Suppressor macrophage (primary cell): ENCODE measurements at regions not wholly inside any gene's neighbourhood (a gene's known extent, or its start where the extent isn't known, plus 50 kb on each side); places are given as distances from the start of the nearest gene placed in this dataset.

Experiments
- DNase-seq, 4 experiments: peaks; one replicate each; pipeline ENCODE4 v3.0.0-alpha.2; 2020 to 2022

DNA sequence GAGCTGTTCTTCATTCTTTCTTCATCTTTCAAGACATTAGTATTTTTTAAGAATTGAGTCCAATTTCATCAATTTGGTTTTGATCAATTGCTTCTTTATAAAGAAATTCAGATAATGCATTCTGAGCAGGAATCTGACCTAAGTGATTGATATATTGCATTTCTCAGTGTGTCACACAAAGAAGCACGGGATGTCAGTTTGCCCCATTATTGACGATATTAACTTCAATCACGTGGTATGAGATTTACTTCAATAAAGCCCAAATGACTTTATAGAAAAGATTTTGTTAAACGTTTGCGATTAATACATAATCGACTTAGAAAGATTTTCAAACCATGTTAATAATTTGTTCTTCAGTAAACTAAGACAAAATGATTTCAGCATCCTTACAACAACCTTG lies 1254.2 kb downstream of the FSCB start:
- DNase-seq, result no peak

DNA sequence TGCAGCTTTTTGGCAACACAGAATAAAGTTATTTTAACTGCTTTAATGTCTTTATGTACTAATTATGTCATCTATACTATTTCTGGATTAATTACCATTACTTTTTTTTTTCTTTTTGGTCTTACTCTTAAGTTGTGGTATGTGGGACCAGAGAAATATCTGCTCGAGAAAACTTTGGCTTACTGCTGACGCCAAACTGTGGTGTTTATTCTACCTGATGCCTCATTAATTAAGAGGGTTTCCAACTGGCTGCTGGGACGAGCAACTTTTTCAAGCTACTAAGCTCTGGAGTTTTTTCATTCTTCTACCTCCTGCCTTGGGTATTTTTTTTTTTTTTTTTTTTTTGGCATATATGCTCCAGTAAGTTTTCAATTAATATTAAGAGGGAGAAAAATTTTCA lies 1257.5 kb downstream of the FSCB start:
- DNase-seq, result no peak

GRCh38 chr14:43249116-43249515 lies 1258.0 kb downstream of the FSCB start:
- no peak for DNase-seq

DNA sequence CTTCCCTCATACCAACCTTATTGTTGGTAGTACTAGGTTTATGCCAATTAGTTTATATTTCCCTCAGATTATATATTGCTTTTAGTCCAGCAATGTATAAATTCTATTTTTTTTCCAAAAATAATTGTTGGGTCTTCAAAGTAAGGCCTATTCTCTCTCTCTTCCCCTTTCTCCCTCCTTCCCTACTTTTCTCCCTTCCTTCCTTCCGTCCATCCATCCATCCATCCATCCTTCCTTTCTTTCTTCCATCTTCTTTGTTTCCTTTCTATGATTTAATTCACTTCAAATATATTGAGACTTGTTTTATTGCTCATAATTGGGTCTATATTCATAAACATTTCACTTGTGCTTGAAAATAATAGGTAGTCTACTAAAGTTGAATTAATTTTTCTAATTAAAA lies 1259.2 kb downstream of the FSCB start:
- DNase-seq, result no peak

GRCh38 chr14:43244142-43244625 lies 1262.9 kb downstream of the FSCB start:
- DNase-seq, result no peak

GRCh38 chr14:43243168-43243567 lies 1263.9 kb downstream of the FSCB start:
- no peak for DNase-seq

GRCh38 chr14:43232261-43232660 lies 1274.8 kb downstream of the FSCB start:
- DNase-seq, result no peak

DNA sequence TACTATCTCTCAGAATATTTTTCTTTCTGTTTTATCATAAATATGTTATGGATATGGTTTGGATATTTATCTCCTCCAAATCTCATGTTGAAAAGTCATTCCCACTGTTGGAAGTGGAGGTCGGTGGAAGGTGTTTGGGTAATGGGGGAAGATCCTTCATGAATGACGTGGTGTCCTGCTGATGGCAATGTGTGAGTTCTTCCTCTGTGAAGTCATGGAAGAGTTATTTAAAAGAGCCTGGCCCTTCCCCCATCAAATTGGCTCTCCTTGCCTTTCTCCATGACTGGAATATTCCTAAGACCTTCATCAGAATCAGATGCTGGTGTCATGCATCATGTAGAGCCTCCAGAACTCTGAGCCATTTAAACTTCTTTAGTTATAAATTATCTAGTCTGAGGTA lies 1291.6 kb downstream of the FSCB start:
- DNase-seq, result no peak

- no peak for DNase-seq
Observed at GRCh38 chr14:43207189-43207588, 1299.9 kb downstream of the FSCB start.

GRCh38 chr14:43204816-43205215 lies 1302.3 kb downstream of the FSCB start:
- DNase-seq, result no peak

- DNase-seq, result no peak
Observed at GRCh38 chr14:43200519-43200918, 1306.6 kb downstream of the FSCB start.

DNA sequence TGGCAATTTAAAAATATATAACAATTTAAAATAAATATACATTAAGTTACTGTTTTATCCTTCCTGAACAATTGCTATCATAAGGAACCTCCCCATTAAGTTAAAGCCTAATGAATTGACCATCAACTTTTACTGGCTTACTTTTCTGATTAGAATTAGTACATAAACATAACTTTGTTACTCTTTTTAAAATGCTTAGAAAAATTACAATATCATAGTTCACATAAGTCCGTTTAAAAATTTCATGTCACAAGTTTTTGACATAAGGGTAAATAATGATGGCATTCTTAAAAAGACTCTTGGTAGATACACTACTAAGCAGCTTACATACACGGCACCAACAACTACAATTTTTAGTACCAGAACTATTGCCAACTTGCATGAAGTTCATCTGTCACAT lies 1308.6 kb downstream of the FSCB start:
- DNase-seq, result no peak

DNA sequence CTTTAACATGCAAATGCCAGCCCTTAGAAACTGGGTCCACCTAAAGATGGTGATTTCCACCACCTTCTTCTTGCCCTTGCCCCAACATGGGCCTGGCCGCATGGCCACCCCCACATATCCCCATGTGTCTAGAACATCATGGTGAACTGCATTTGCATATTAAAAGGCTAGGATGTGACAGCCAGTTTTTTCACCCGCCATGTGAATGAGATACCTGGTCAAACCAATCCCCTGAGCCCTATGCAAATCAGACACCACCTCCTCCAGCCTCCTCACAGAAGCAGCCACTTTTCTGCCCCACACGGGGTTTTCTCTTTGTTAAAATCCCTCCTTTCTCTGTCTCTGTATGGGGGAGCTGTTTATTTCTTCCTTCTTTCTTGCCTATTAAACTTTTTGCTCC lies 1322.5 kb downstream of the FSCB start:
- no peak for DNase-seq

- no peak for DNase-seq
Observed at GRCh38 chr14:43183916-43184315, 1323.2 kb downstream of the FSCB start.

DNA sequence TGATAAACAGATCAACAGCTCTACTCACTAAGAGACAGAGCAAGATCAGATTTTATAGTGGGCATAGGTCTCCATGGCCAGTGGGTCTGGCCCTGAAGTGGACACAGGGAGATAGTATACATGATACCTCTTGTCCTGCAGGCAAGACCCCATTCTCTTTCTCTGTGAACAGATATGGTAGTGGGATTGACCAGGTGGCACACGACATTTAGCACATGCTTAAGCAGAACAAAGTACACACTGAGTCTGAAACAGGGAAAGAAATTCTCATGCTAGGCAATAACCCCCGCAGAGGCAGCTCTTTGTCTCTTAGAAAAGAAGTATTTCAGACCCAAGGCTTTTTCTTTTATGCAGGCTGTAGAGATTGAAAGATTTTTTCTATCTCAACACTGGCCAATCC lies 1331.2 kb downstream of the FSCB start:
- DNase-seq, result no peak

DNA sequence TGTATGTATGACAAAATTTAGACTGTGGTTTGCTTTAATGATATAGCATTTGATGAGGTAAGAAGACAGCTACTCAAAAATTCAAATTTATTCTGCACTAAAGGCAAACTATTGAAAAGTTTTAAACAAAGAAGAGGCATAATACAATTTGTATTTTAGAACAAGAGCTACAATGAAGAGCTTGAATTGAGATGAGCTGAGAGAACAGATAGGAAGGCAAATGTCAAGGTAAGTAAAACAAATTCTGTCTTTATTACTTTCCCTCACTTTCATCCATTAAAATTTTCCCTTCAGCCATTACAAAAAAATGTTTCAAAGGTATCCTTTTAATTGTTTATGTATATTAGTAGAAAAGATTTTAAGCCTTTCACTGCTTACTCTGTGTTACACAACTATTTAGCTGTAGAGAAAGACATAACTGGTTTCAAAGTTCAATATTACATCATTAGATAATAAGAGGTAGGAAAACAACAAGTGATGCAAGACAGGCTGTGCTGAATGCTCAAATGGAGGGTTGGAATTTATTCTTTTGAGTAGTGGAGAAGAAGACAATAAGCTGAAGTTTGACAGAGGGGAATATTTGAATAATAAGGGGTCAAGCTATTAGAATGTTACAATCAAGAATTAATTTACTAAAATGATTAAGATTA lies 1334.1 kb downstream of the FSCB start:
- no peak for DNase-seq

- DNase-seq, result no peak
Observed at GRCh38 chr14:43169722-43170121, 1337.4 kb downstream of the FSCB start.

GRCh38 chr14:43168371-43168925 lies 1338.6 kb downstream of the FSCB start:
- no peak for DNase-seq

- no peak for DNase-seq
Observed at GRCh38 chr14:43166163-43166562, 1340.9 kb downstream of the FSCB start.

DNA sequence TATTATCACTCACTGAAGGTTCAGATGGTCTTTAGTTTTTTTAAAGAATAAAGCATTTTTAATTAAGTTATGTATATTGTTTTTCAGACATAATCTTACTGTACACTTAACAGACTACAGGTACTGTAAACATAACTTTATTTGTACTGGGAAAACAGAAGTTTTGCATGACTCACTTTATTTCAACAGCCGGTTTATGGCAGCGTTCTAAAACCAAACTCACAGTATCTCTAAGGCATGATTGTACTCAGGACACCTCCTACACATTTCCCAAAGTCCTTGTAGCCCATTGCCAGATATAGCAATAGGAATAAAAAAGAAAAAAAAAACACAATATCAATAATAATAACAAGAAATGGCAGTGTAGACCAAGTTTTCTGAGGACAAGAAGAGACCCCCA lies 1341.4 kb downstream of the FSCB start:
- DNase-seq, result no peak

GRCh38 chr14:43161477-43161876 lies 1345.6 kb downstream of the FSCB start:
- DNase-seq, result no peak

DNA sequence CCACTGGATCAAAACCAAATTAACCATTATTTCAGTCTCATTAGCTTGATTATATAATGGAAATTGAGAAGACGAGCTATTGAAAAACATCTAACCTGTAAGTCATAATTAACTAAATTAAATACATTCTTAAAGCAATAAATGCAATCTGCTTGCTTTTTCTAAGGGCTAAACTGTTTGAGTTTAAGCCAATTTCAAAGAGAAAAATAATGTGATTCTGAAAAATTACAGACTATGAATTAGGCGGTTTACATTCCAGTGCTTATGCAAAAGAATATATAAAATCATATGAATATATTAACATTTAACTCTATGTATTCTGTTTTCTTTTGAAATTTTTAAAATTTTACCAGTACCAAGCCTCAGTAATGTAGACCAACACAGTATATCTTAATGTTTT lies 1349.4 kb downstream of the FSCB start:
- no peak for DNase-seq

GRCh38 chr14:43155924-43156323 lies 1351.2 kb downstream of the FSCB start:
- DNase-seq, result no peak

DNA sequence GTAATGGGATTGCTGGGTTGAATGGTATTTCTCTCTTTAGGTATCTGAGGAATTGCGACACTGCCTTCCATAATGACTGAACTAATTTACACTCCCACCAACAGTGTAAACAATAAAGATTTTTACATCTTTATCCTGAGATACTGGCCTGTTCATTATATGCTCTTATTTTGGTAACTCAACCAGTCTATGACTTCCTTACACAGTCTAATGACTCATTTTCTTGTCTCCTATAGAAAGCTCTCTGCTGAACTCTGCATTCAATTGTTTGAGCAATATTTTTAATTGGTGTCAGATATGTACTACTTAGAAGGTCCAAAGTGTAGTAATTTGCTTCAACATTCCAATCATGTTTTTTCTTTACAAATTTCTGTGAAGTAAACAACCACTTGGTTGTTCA lies 1351.8 kb downstream of the FSCB start:
- no peak for DNase-seq

DNA sequence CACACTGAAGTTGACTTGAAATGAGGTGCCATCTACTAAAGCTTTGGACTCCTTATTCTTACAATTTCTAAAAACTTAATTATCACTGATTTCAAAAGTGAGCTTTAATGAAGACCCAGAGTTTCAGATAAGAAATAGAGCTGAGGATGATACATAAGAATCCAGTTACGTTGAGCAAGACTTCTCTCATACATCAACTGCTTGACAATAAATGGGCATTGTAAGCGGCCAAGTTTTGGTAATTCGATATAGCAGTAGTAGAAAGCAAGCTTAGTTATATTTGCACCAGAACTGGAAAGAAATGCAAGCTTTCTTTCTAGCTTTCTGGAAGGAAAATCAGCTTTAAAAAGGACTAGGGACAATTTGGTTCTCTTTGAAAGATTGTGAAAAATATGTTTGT lies 1359.6 kb downstream of the FSCB start:
- no peak for DNase-seq
